Fibroblast of upper back skin (primary cell): ENCODE measurements at regions not wholly inside any gene's neighbourhood (a gene's known extent, or its start where the extent isn't known, plus 50 kb on each side); places are given as distances from the start of the nearest gene placed in this dataset.
"Not testable (repeated sequence)": the region's sequence is repeated elsewhere in the genome, so short reads cannot be mapped to it uniquely, and the experiment has no call there.

Source experiments
- DNase-seq: peaks from one replicate; pipeline ENCODE4 v3.0.0-alpha.2; 2013

GRCh38 chr12:127829281-127830064, 437.5 kb upstream of the TMEM132C start:
- no peak for DNase-seq

GRCh38 chr12:127830065-127830460, 436.9 kb upstream of the TMEM132C start:
- no peak for DNase-seq

- no peak for DNase-seq
Measured at GRCh38 chr12:127830730-127831129, 436.2 kb upstream of the TMEM132C start.

GRCh38 chr12:127832172-127832571, 434.8 kb upstream of the TMEM132C start:
- no peak for DNase-seq

- DNase-seq = not testable (repeated sequence)
Measured at GRCh38 chr12:127836802-127837201, 430.2 kb upstream of the TMEM132C start.

GRCh38 chr12:127857661-127858060, 409.3 kb upstream of the TMEM132C start:
- DNase-seq = no peak

GRCh38 chr12:127860536-127860935, 406.4 kb upstream of the TMEM132C start:
- DNase-seq = no peak

- DNase-seq = no peak
Measured at GRCh38 chr12:127861406-127861805, 405.6 kb upstream of the TMEM132C start.

GRCh38 chr12:127873306-127873705, 393.7 kb upstream of the TMEM132C start:
- DNase-seq = no peak

- peak; percentile 23 for DNase-seq
Measured at GRCh38 chr12:127881371-127882140, 385.4 kb upstream of the TMEM132C start.

- DNase-seq = no peak
Measured at GRCh38 chr12:127883013-127883412, 384.0 kb upstream of the TMEM132C start.

GRCh38 chr12:127885954-127886750, 380.8 kb upstream of the TMEM132C start:
- peak; percentile 10 for DNase-seq

GRCh38 chr12:127886827-127887226, 380.1 kb upstream of the TMEM132C start:
- DNase-seq = no peak

- DNase-seq = peak; percentile 46
Measured at GRCh38 chr12:127888943-127889719, 377.8 kb upstream of the TMEM132C start.

- no peak for DNase-seq
Measured at GRCh38 chr12:127893895-127894609, 372.9 kb upstream of the TMEM132C start.

GRCh38 chr12:127896661-127897060, 370.3 kb upstream of the TMEM132C start:
- no peak for DNase-seq

GRCh38 chr12:127898616-127899015, 368.4 kb upstream of the TMEM132C start:
- DNase-seq = no peak

GRCh38 chr12:127899971-127900370, 367.0 kb upstream of the TMEM132C start:
- DNase-seq = no peak

GRCh38 chr12:127900386-127900785, 366.6 kb upstream of the TMEM132C start:
- no peak for DNase-seq

- DNase-seq = peak; percentile 81
Measured at GRCh38 chr12:127903146-127903545, 363.8 kb upstream of the TMEM132C start.

- DNase-seq = peak; percentile 73
Measured at GRCh38 chr12:127909041-127909440, 357.9 kb upstream of the TMEM132C start.

- no peak for DNase-seq
Measured at GRCh38 chr12:127911291-127911690, 355.7 kb upstream of the TMEM132C start.
